ENCODE measurements at regions not wholly inside any gene's neighbourhood (a gene's known extent, or its start where the extent isn't known, plus 50 kb on each side); places are given as distances from the start of the nearest gene placed in this dataset.

DNA sequence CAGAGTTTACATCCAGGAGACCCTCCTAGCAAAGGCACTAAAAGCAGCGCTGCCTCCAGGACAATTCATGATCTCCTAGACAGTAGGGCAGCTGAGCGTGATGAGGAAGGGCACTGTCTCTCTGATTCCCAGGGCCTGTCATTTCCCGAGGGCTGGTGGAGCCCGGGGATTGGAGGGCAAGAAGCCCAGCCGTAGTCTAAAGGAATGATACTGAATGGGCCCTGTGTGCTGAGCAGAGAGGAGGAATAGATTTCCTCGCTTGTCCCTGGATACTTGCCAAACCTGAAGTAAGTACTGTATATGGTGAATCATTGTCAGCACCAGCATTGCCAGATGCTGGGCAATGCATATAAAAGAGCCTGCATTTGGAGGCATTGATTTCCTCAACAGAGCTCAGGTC lies 88.0 kb upstream of the SLITRK2 start:
- Histone ChIP-seq H3K4me1 (ENCODE audit: insufficient read depth, low read length) (no peaks in the 10 kb centered on the region), H3K9me3 (ENCODE audit: control insufficient read depth, low read depth, low read length) (peaks cover 40% of the 10 kb centered on the region), H3K79me1 (ENCODE audit: insufficient read depth, low read depth, low read length, poor library complexity, severe bottlenecking) (no peaks in the 10 kb centered on the region), H3K4me2 (ENCODE audit: insufficient read depth, insufficient read length, low read length) (no peak overlapping the region), H2BK5ac (ENCODE audit: insufficient read length, low read length) (no peak overlapping the region), H3K27me3 (ENCODE audit: insufficient read depth, low read length) (no peaks in the 10 kb centered on the region), H3K18ac (ENCODE audit: insufficient read length, low read depth, low read length) (no peak overlapping the region), H4K8ac (replicated peaks; ENCODE audit: insufficient read length, low read depth, low read length) (no peak overlapping the region), H3K27ac (ENCODE audit: insufficient read length, low read depth, low read length) (no peak overlapping the region), H2BK15ac (ENCODE audit: low read depth, low read length) (no peak overlapping the region), H3K4ac (ENCODE audit: low read depth, low read length) (no peak overlapping the region), H3K9ac (ENCODE audit: extremely low read depth, insufficient read length, low read length) (no peak overlapping the region), H2BK12ac (ENCODE audit: insufficient read length, low read depth, low read length) (no peak overlapping the region), H2BK120ac (ENCODE audit: low read depth, low read length, poor library complexity, severe bottlenecking) (no peak overlapping the region), H3T11ph (ENCODE audit: low read length) (no peak overlapping the region), H3K79me2 (ENCODE audit: insufficient read depth, low read length) (no peaks in the 10 kb centered on the region), H4K91ac (ENCODE audit: insufficient read length, low read depth, low read length) (no peak overlapping the region), H2AFZ (ENCODE audit: low read length) (no peak overlapping the region), H4K20me1 (ENCODE audit: control insufficient read depth, insufficient read depth, insufficient read length) (no peaks in the 10 kb centered on the region), H3K14ac (ENCODE audit: insufficient read depth, low read length) (no peak overlapping the region), H2AK5ac (ENCODE audit: insufficient read length, low read length) (no peak overlapping the region), H3K23me2 (ENCODE audit: insufficient read length, low read depth, low read length, poor library complexity, severe bottlenecking) (no peaks in the 10 kb centered on the region), H3K56ac (ENCODE audit: insufficient read length, low read depth, low read length) (no peak overlapping the region), H3K23ac (ENCODE audit: insufficient read length, low read depth, low read length) (no peak overlapping the region), H2BK20ac (ENCODE audit: low read depth, low read length, poor library complexity, severe bottlenecking) (no peak overlapping the region), H4K5ac (ENCODE audit: insufficient read length, low read depth, low read length) (no peak overlapping the region)
- peaks cover 0 to 5% of the 10 kb centered on the region in 2 experiments; a peak in 1 of 4 replicates for H3K4me1 Mint-ChIP-seq
- no CpG with 5 or more reads among the region's 6 CpGs for WGBS (ENCODE audit: extremely low coverage, insufficient read length, low lambda C conversion rate)
- no peak overlapping the region for H3K27ac Mint-ChIP-seq
- no peak overlapping the region for H3K4me3 Mint-ChIP-seq
- H3K27me3 Mint-ChIP-seq (ENCODE audit: low read depth): no peaks in the 10 kb centered on the region
- no peak for DNase-seq
- TF ChIP-seq CTCF (conservative IDR thresholded peaks at IDR 0.05): no peak
- peaks cover 0 to 3% (median 2%) of the 10 kb centered on the region in 3 experiments; a peak in 1 of 7 replicates for H3K36me3 Mint-ChIP-seq (ENCODE audit: insufficient read depth in 1 of 3, low read depth in 3 of 3)
- peaks cover 58 to 79% of the 10 kb centered on the region in 2 experiments for H3K9me3 Mint-ChIP-seq
